Karpas-422 (cell line): ENCODE measurements at regions not wholly inside any gene's neighbourhood (a gene's known extent, or its start where the extent isn't known, plus 50 kb on each side); places are given as distances from the start of the nearest gene placed in this dataset.
"Not testable (repeated sequence)": the region's sequence is repeated elsewhere in the genome, so short reads cannot be mapped to it uniquely, and the experiment has no call there.

Source experiments
- DNase-seq: peaks from one replicate; pipeline ENCODE4 v3.0.0-alpha.2; 2015
- H2AFZ ChIP-seq: fragments of 200-600 bp; sonication (generic); 2 replicates; pipeline ENCODE4 v1.6.1; 2014; ENCODE audit warnings: antibody characterized with exemption, low read length, mixed read lengths
- H3K27ac ChIP-seq: fragments of 200-600 bp; sonication (generic); 2 replicates; pipeline ENCODE4 v1.5.1; 2014; ENCODE audit warnings: mild to moderate bottlenecking, low read length, moderate library complexity
- H3K27me3 ChIP-seq: fragments of 200-600 bp; sonication (generic); 2 replicates; pipeline ENCODE4 v1.6.1; 2014; ENCODE audit warnings: low read length, mixed read lengths
- H3K36me3 ChIP-seq: fragments of 200-600 bp; sonication (generic); 2 replicates; pipeline ENCODE4 v1.6.1; 2014; ENCODE audit warnings: low read length, mixed read lengths; ENCODE audit not compliant: insufficient read depth
- H3K4me1 ChIP-seq: fragments of 200-600 bp; sonication (generic); 2 replicates; pipeline ENCODE4 v1.6.1; 2014; ENCODE audit warnings: mild to moderate bottlenecking, low read length, mixed read lengths
- H3K4me2 ChIP-seq: fragments of 200-600 bp; sonication (generic); 2 replicates; pipeline ENCODE4 v1.6.1; 2014; ENCODE audit warnings: low read length, low read depth, mild to moderate bottlenecking; ENCODE audit not compliant: poor library complexity, severe bottlenecking
- H3K4me3 ChIP-seq: fragments of 200-600 bp; sonication (generic); 2 replicates; pipeline ENCODE4 v1.5.1; 2014; ENCODE audit warnings: mild to moderate bottlenecking, antibody characterized with exemption, low read length, mixed read lengths
- H3K79me2 ChIP-seq: fragments of 200-600 bp; sonication (generic); 2 replicates; pipeline ENCODE4 v1.6.1; 2014; ENCODE audit warnings: mild to moderate bottlenecking, low read length, mixed read lengths
- H3K9ac ChIP-seq: fragments of 200-600 bp; sonication (generic); 2 replicates; pipeline ENCODE4 v1.6.0; 2014; ENCODE audit warnings: low read length
- H3K9me2 ChIP-seq: fragments of 200-600 bp; sonication (generic), shearing (Covaris generic); replicated peaks from 2 replicates; pipeline ENCODE4 v1.6.0; 2014; ENCODE audit warnings: mild to moderate bottlenecking, low read length, moderate library complexity; ENCODE audit not compliant: insufficient read depth
- H3K9me3 ChIP-seq: fragments of 300-700, 200-600 bp; sonication (generic); 2 replicates; pipeline ENCODE4 v1.6.1; 2014; ENCODE audit warnings: low read length, mixed read lengths
- H4K20me1 ChIP-seq: fragments of 200-600 bp; sonication (generic); 2 replicates; pipeline ENCODE4 v1.6.1; 2014; ENCODE audit warnings: mild to moderate bottlenecking, antibody characterized with exemption, low read length, low read depth; ENCODE audit not compliant: insufficient read depth

GRCh38 chr3:89954137-89954536, 846.7 kb downstream of the EPHA3 start:
- Histone ChIP-seq H3K27me3 (no peaks in the 10 kb centered on the region), H3K4me2 (no peak overlapping the region), H3K79me2 (no peaks in the 10 kb centered on the region), H2AFZ (no peak overlapping the region), H3K9me2 (no peaks in the 10 kb centered on the region), H3K4me3 (no peak overlapping the region), H3K27ac (no peak overlapping the region), H3K36me3 (no peaks in the 10 kb centered on the region), H4K20me1 (no peaks in the 10 kb centered on the region), H3K9me3 (peaks cover 4% of the 10 kb centered on the region; the same call in 1 of the 2 replicates), H3K4me1 (no peaks in the 10 kb centered on the region), H3K9ac (no peak overlapping the region)
- no peak for DNase-seq

- Histone ChIP-seq H3K9ac (no peak overlapping the region), H4K20me1 (no peaks in the 10 kb centered on the region), H2AFZ (no peak overlapping the region), H3K36me3 (no peaks in the 10 kb centered on the region), H3K9me3 (peaks cover 4% of the 10 kb centered on the region; the same call in 1 of the 2 replicates), H3K27ac (no peak overlapping the region), H3K9me2 (no peaks in the 10 kb centered on the region), H3K4me2 (no peak overlapping the region), H3K79me2 (no peaks in the 10 kb centered on the region), H3K4me1 (no peaks in the 10 kb centered on the region), H3K4me3 (no peak overlapping the region), H3K27me3 (no peaks in the 10 kb centered on the region)
- no peak for DNase-seq
These were observed 847.7 kb downstream of the EPHA3 start for GRCh38 chr3:89955156-89955555.

- H3K4me1 ChIP-seq, result no peaks in the 10 kb centered on the region
- H3K27me3 ChIP-seq, result no peaks in the 10 kb centered on the region
- no peak overlapping the region for H3K4me2 ChIP-seq
- H4K20me1 ChIP-seq, result no peaks in the 10 kb centered on the region
- peaks cover 4% of the 10 kb centered on the region; the same call in 1 of the 2 replicates for H3K9me3 ChIP-seq
- no peaks in the 10 kb centered on the region for H3K9me2 ChIP-seq
- no peaks in the 10 kb centered on the region for H3K79me2 ChIP-seq
- H3K27ac ChIP-seq, result no peak overlapping the region
- no peak overlapping the region for H3K4me3 ChIP-seq
- no peak overlapping the region for H2AFZ ChIP-seq
- H3K36me3 ChIP-seq, result no peaks in the 10 kb centered on the region
- no peak overlapping the region for H3K9ac ChIP-seq
- DNase-seq, result no peak
These were observed 850.0 kb downstream of the EPHA3 start for GRCh38 chr3:89957451-89957850.

- H3K4me1 ChIP-seq, H3K36me3 ChIP-seq, H4K20me1 ChIP-seq, H3K4me2 ChIP-seq, H3K4me3 ChIP-seq, H2AFZ ChIP-seq, H3K27me3 ChIP-seq, H3K9me3 ChIP-seq, H3K27ac ChIP-seq, H3K9ac ChIP-seq, H3K79me2 ChIP-seq, H3K9me2 ChIP-seq, DNase-seq: not testable (repeated sequence)
These were observed 850.7 kb downstream of the EPHA3 start for GRCh38 chr3:89958163-89958562.

- no peaks in the 10 kb centered on the region for H3K9me2 ChIP-seq
These were observed 856.9 kb downstream of the EPHA3 start for GRCh38 chr3:89964347-89964746.

GRCh38 chr3:89966877-89967665, 859.6 kb downstream of the EPHA3 start:
- H3K27me3 ChIP-seq, result no peaks in the 10 kb centered on the region
- no peak overlapping the region for H3K4me3 ChIP-seq
- H3K27ac ChIP-seq, result no peak overlapping the region
- H3K9ac ChIP-seq, result no peak overlapping the region
- no peak overlapping the region for H2AFZ ChIP-seq
- no peaks in the 10 kb centered on the region for H3K79me2 ChIP-seq
- no peaks in the 10 kb centered on the region for H3K9me2 ChIP-seq
- H3K36me3 ChIP-seq, result no peaks in the 10 kb centered on the region
- H3K4me2 ChIP-seq, result no peak overlapping the region
- H3K4me1 ChIP-seq, result no peaks in the 10 kb centered on the region
- DNase-seq, result no peak
- H4K20me1 ChIP-seq, result no peaks in the 10 kb centered on the region
- H3K9me3 ChIP-seq, result peaks cover 12% of the 10 kb centered on the region; the same call in 1 of the 2 replicates

More at GRCh38 chr3:89964347-89964746, 856.9 kb downstream of the EPHA3 start:
- H3K79me2 ChIP-seq, result no peaks in the 10 kb centered on the region
- H3K4me3 ChIP-seq, result no peak overlapping the region
- no peak overlapping the region for H3K27ac ChIP-seq
- no peaks in the 10 kb centered on the region for H3K36me3 ChIP-seq
- H4K20me1 ChIP-seq, result no peaks in the 10 kb centered on the region
- H3K9ac ChIP-seq, result no peak overlapping the region
- no peaks in the 10 kb centered on the region for H3K27me3 ChIP-seq
- H3K4me1 ChIP-seq, result no peaks in the 10 kb centered on the region
- H3K9me3 ChIP-seq, result peaks cover 12% of the 10 kb centered on the region; the same call in 1 of the 2 replicates
- no peak overlapping the region for H2AFZ ChIP-seq
- DNase-seq, result no peak
- H3K4me2 ChIP-seq, result no peak overlapping the region

GRCh38 chr3:89971329-89971728, 863.9 kb downstream of the EPHA3 start:
- Histone ChIP-seq H3K79me2 (no peaks in the 10 kb centered on the region), H3K27me3 (no peaks in the 10 kb centered on the region), H3K27ac (no peak overlapping the region), H2AFZ (no peak overlapping the region), H3K4me2 (no peak overlapping the region), H3K9me2 (no peaks in the 10 kb centered on the region), H3K36me3 (no peaks in the 10 kb centered on the region), H3K9me3 (peaks cover 5% of the 10 kb centered on the region; the same call in 1 of the 2 replicates), H3K4me3 (no peak overlapping the region), H3K4me1 (no peaks in the 10 kb centered on the region), H4K20me1 (no peaks in the 10 kb centered on the region), H3K9ac (no peak overlapping the region)
- DNase-seq, result no peak

GRCh38 chr3:89973156-89973555, 865.7 kb downstream of the EPHA3 start:
- no peaks in the 10 kb centered on the region for H3K27me3 ChIP-seq
- no peak overlapping the region for H3K4me3 ChIP-seq
- no peak overlapping the region for H3K9ac ChIP-seq
- H2AFZ ChIP-seq, result no peak overlapping the region
- no peaks in the 10 kb centered on the region for H3K4me1 ChIP-seq
- H4K20me1 ChIP-seq, result no peaks in the 10 kb centered on the region
- no peak for DNase-seq
- no peaks in the 10 kb centered on the region for H3K36me3 ChIP-seq
- H3K27ac ChIP-seq, result no peak overlapping the region
- no peak overlapping the region for H3K4me2 ChIP-seq
- 0 out of 2 replicates have a peak, but pooled peaks cover under 1% of the 10 kb centered on the region for H3K9me3 ChIP-seq
- H3K79me2 ChIP-seq, result no peaks in the 10 kb centered on the region
- H3K9me2 ChIP-seq, result no peaks in the 10 kb centered on the region
